ENCODE measurements at regions not wholly inside any gene's neighbourhood (a gene's known extent, or its start where the extent isn't known, plus 50 kb on each side); places are given as distances from the start of the nearest gene placed in this dataset.

- no peak overlapping the region for H3K27ac Mint-ChIP-seq (ENCODE audit: unreplicated experiment)
- CTCF ChIA-PET, result no interaction called here
- no peaks in the 10 kb centered on the region for H3K36me3 Mint-ChIP-seq (ENCODE audit: insufficient read depth, unreplicated experiment)
- TF ChIP-seq CTCF (IDR thresholded peaks at IDR 0.05; ENCODE audit: unreplicated experiment), result no peak
- peaks cover 53% of the 10 kb centered on the region for H3K27me3 Mint-ChIP-seq (ENCODE audit: unreplicated experiment)
- intact Hi-C loops (cut with micrococcal nuclease; ENCODE audit: unreplicated experiment), result no loop called here
- H3K9me3 Mint-ChIP-seq (ENCODE audit: low read depth, unreplicated experiment), result peaks cover 6% of the 10 kb centered on the region
- no peak overlapping the region for H3K4me3 Mint-ChIP-seq (ENCODE audit: low read depth, unreplicated experiment)
- BruUV-seq (replicated peaks), result no TSS peak
- no peak for DNase-seq
- H3K4me1 Mint-ChIP-seq (ENCODE audit: low read depth, unreplicated experiment), result no peaks in the 10 kb centered on the region
Observed at GRCh38 chr7:1384113-1384415, 75.2 kb downstream of the MICALL2 start.

Measured in Calu3 (cell line).